ENCODE measurements at regions not wholly inside any gene's neighbourhood (a gene's known extent, or its start where the extent isn't known, plus 50 kb on each side); places are given as distances from the start of the nearest gene placed in this dataset.

DNA sequence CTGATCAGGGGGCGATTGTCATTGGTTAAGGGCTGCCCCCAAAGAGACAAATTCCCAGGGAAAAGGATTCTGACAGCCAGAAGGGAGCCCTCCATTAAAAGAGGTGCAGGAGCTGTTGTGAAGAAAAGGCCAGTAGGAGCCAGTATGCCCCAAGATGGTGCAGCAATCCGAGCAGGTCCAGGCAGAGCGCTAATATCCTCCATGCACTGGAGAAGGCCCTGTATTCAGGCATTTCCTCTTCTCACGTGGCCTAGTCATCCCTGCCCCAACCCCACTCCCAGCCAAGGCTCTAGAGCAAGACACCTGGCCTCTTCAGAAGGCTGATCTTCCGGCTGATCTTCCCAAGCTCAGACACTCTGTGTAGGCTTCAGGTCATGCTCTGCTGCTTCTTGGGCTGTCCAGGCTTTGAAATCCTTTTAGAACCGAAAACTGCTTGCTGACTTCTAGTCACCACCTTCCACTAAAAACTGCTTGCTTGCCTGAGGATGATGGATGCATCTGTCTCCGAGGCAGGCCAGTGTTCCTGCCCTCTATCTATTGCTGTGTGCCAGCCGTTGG is 77.4 kb downstream of the CYP26A1 start:
- TF ChIP-seq POLR2AphosphoS5 (IDR thresholded peaks at IDR 0.05) (no peak), RAD21 (conservative IDR thresholded peaks at IDR 0.05) (no peak), EZH2 (IDR thresholded peaks at IDR 0.05; ENCODE audit: borderline replicate concordance, insufficient read depth, low read length, poor library complexity, severe bottlenecking) (no peak), TAF1 (IDR thresholded peaks at IDR 0.05; ENCODE audit: low read depth) (no peak), EP300 (conservative IDR thresholded peaks at IDR 0.05; ENCODE audit: poor library complexity, severe bottlenecking) (no peak), SMC3 (conservative IDR thresholded peaks at IDR 0.05; ENCODE audit: poor library complexity) (no peak)
- TF ChIP-seq, protein P1, sequence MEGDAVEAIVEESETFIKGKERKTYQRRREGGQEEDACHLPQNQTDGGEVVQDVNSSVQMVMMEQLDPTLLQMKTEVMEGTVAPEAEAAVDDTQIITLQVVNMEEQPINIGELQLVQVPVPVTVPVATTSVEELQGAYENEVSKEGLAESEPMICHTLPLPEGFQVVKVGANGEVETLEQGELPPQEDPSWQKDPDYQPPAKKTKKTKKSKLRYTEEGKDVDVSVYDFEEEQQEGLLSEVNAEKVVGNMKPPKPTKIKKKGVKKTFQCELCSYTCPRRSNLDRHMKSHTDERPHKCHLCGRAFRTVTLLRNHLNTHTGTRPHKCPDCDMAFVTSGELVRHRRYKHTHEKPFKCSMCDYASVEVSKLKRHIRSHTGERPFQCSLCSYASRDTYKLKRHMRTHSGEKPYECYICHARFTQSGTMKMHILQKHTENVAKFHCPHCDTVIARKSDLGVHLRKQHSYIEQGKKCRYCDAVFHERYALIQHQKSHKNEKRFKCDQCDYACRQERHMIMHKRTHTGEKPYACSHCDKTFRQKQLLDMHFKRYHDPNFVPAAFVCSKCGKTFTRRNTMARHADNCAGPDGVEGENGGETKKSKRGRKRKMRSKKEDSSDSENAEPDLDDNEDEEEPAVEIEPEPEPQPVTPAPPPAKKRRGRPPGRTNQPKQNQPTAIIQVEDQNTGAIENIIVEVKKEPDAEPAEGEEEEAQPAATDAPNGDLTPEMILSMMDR (IDR thresholded peaks at IDR 0.05; ENCODE audit: poor library complexity, severe bottlenecking): no peak
- TF ChIP-seq, protein P2, sequence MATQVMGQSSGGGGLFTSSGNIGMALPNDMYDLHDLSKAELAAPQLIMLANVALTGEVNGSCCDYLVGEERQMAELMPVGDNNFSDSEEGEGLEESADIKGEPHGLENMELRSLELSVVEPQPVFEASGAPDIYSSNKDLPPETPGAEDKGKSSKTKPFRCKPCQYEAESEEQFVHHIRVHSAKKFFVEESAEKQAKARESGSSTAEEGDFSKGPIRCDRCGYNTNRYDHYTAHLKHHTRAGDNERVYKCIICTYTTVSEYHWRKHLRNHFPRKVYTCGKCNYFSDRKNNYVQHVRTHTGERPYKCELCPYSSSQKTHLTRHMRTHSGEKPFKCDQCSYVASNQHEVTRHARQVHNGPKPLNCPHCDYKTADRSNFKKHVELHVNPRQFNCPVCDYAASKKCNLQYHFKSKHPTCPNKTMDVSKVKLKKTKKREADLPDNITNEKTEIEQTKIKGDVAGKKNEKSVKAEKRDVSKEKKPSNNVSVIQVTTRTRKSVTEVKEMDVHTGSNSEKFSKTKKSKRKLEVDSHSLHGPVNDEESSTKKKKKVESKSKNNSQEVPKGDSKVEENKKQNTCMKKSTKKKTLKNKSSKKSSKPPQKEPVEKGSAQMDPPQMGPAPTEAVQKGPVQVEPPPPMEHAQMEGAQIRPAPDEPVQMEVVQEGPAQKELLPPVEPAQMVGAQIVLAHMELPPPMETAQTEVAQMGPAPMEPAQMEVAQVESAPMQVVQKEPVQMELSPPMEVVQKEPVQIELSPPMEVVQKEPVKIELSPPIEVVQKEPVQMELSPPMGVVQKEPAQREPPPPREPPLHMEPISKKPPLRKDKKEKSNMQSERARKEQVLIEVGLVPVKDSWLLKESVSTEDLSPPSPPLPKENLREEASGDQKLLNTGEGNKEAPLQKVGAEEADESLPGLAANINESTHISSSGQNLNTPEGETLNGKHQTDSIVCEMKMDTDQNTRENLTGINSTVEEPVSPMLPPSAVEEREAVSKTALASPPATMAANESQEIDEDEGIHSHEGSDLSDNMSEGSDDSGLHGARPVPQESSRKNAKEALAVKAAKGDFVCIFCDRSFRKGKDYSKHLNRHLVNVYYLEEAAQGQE (IDR thresholded peaks at IDR 0.05; ENCODE audit: borderline replicate concordance): no peak

Data from neural cell (in vitro differentiated cells).